OCI-LY1 (cell line): ENCODE measurements at regions not wholly inside any gene's neighbourhood (a gene's known extent, or its start where the extent isn't known, plus 50 kb on each side); places are given as distances from the start of the nearest gene placed in this dataset.
"Not testable (repeated sequence)": the region's sequence is repeated elsewhere in the genome, so short reads cannot be mapped to it uniquely, and the experiment has no call there.

Source experiments
- H2AFZ ChIP-seq: fragments of 200-600 bp; sonication (generic), shearing (Covaris generic); 2 replicates; pipeline ENCODE4 v1.6.0; 2014; ENCODE audit warnings: antibody characterized with exemption, mild to moderate bottlenecking, low read length
- H3F3A ChIP-seq: fragments of 200-600 bp; sonication (generic), shearing (Covaris generic); 2 replicates; pipeline ENCODE4 v1.6.0; 2014; ENCODE audit warnings: mild to moderate bottlenecking, antibody characterized with exemption, low read length, moderate library complexity; ENCODE audit not compliant: insufficient read depth
- H3K27ac ChIP-seq: fragments of 200-600 bp; sonication (generic); 2 replicates; pipeline ENCODE4 v1.5.1; 2014; ENCODE audit warnings: low read length, mixed run types, mild to moderate bottlenecking, low read depth; ENCODE audit not compliant: poor library complexity, severe bottlenecking
- H3K27me3 ChIP-seq: fragments of 200-600 bp; sonication (generic); 2 replicates; pipeline ENCODE4 v1.6.0; 2014; ENCODE audit warnings: antibody characterized with exemption, mild to moderate bottlenecking, low read length, moderate library complexity; ENCODE audit not compliant: insufficient read depth
- H3K36me3 ChIP-seq: fragments of 200-600 bp; sonication (generic); 2 replicates; pipeline ENCODE4 v1.6.1; 2014; ENCODE audit warnings: mild to moderate bottlenecking, antibody characterized with exemption, low read length, moderate library complexity, mixed read lengths; ENCODE audit not compliant: insufficient read depth
- H3K4me1 ChIP-seq: fragments of 200-600 bp; sonication (generic); 2 replicates; pipeline ENCODE4 v1.5.1; 2014; ENCODE audit warnings: mild to moderate bottlenecking, low read length, moderate library complexity; ENCODE audit not compliant: insufficient read depth, severe bottlenecking
- H3K4me2 ChIP-seq: fragments of 200-600 bp; sonication (generic), shearing (Covaris generic); 2 replicates; pipeline ENCODE4 v1.6.1; 2014; ENCODE audit warnings: low read length
- H3K4me3 ChIP-seq: fragments of 200-600 bp; sonication (generic); 2 replicates; pipeline ENCODE4 v1.5.1; 2014; ENCODE audit warnings: low read length, low read depth, mild to moderate bottlenecking, mixed read lengths; ENCODE audit not compliant: poor library complexity, severe bottlenecking
- H3K79me2 ChIP-seq: fragments of 200-600 bp; shearing (Covaris generic); 2 replicates; pipeline ENCODE4 v1.6.1; 2016; ENCODE audit warnings: mixed run types, low read length, mixed read lengths; ENCODE audit not compliant: insufficient read depth
- H3K9ac ChIP-seq: fragments of 200-600 bp; sonication (generic), shearing (Covaris generic); 2 replicates; pipeline ENCODE4 v1.6.1; 2014; ENCODE audit warnings: mild to moderate bottlenecking, low read length, mixed read lengths
- H3K9me2 ChIP-seq: fragments of 200-600 bp; sonication (generic), shearing (Covaris generic); 2 replicates; pipeline ENCODE4 v1.6.1; 2014; ENCODE audit warnings: low read depth, mild to moderate bottlenecking, low read length, mixed read lengths
- H3K9me3 ChIP-seq: fragments of 200-600 bp; shearing (Covaris generic); 2 replicates; pipeline ENCODE4 v1.6.1; 2014; ENCODE audit warnings: low read length, mixed read lengths
- H4K20me1 ChIP-seq: fragments of 200-600 bp; sonication (generic), shearing (Covaris generic); 2 replicates; pipeline ENCODE4 v1.6.0; 2016; ENCODE audit warnings: mild to moderate bottlenecking, low read length; ENCODE audit not compliant: insufficient read depth
- CTCF ChIP-seq: fragments of 200-600 bp; sonication (generic), shearing (Covaris generic); IDR thresholded peaks from 2 replicates; pipeline ENCODE4 v1.5.1; 2017; ENCODE audit warnings: mild to moderate bottlenecking, antibody characterized with exemption, low read length, moderate library complexity, mixed read lengths
- EZH2 ChIP-seq: fragments of 200-600 bp; sonication (generic), shearing (Covaris generic); IDR thresholded peaks from 2 replicates; pipeline ENCODE4 v1.8.0; 2017; ENCODE audit warnings: borderline replicate concordance, mixed run types, mild to moderate bottlenecking, antibody characterized with exemption, low read length, moderate library complexity, mixed read lengths

DNA sequence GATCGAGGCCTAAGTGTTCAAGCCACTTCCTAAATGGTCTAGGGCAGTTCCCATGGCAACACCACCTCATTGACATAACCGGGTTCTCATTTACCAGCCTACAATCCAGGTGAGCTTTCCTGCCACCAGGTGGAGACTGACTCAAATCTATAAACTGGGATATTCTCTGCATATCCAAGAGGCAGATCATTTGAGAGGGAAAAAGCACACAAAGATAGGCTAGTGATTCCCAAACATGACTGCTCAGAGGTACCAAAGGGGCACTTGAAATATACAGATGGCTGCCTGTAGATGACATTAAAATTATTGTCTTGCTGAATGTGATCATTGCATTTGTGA, 141.3 kb upstream of the PROK2 start:
- Histone ChIP-seq H3K36me3 (no peaks in the 10 kb centered on the region), H3K9me2 (no peaks in the 10 kb centered on the region), H3K27me3 (no peaks in the 10 kb centered on the region), H3K9ac (no peak overlapping the region), H3K4me2 (no peak overlapping the region), H4K20me1 (no peaks in the 10 kb centered on the region), H3K4me3 (no peak overlapping the region), H3F3A (no peaks in the 10 kb centered on the region), H2AFZ (no peak overlapping the region), H3K9me3 (no peaks in the 10 kb centered on the region), H3K27ac (no peak overlapping the region), H3K79me2 (no peaks in the 10 kb centered on the region), H3K4me1 (no peaks in the 10 kb centered on the region)
- no peak for TF ChIP-seq EZH2
- TF ChIP-seq CTCF, result peak; percentile 34; the same call in 1 of the 2 replicates

- H3K9me3 ChIP-seq, H3K27ac ChIP-seq, H3K4me2 ChIP-seq, H3K79me2 ChIP-seq, H4K20me1 ChIP-seq, H3K4me1 ChIP-seq, H3F3A ChIP-seq, H3K36me3 ChIP-seq, H3K9me2 ChIP-seq, H3K9ac ChIP-seq, H3K4me3 ChIP-seq, H2AFZ ChIP-seq, H3K27me3 ChIP-seq: not testable (repeated sequence)
Observed at GRCh38 chr3:71925511-71926261, 140.7 kb upstream of the PROK2 start.

GRCh38 chr3:71924721-71925120, 139.8 kb upstream of the PROK2 start:
- no peak overlapping the region for H3K4me3 ChIP-seq
- no peak overlapping the region for H3K9ac ChIP-seq
- no peaks in the 10 kb centered on the region for H3F3A ChIP-seq
- no peak overlapping the region for H2AFZ ChIP-seq
- no peaks in the 10 kb centered on the region for H3K9me3 ChIP-seq
- H3K79me2 ChIP-seq, result no peaks in the 10 kb centered on the region
- H4K20me1 ChIP-seq, result no peaks in the 10 kb centered on the region
- no peaks in the 10 kb centered on the region for H3K36me3 ChIP-seq
- no peaks in the 10 kb centered on the region for H3K9me2 ChIP-seq
- no peak overlapping the region for H3K27ac ChIP-seq
- no peaks in the 10 kb centered on the region for H3K4me1 ChIP-seq
- TF ChIP-seq CTCF (no peak), EZH2 (no peak)
- H3K27me3 ChIP-seq, result no peaks in the 10 kb centered on the region
- H3K4me2 ChIP-seq, result no peak overlapping the region

DNA sequence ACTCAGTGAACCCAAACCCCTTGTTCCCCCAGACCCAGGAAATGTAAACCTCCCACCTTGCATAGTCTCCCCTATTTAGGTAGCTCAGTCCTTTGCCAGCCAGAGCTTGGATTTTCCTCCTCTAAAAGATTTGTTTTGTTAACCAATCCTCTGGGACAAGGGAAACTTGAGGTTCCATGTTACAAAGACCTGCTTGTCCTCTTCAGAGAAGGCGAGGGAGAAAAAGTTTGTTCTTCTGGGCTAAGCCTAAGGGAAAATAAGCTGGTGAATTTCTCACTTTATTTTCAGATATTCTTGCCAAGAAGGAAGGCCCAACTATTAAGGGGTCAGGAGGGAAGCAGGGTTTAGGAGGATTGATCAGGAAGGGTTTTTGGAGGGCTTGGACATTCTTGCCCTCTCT, 136.1 kb upstream of the PROK2 start:
- Histone ChIP-seq H3K27ac (no peak overlapping the region), H3K9me3 (no peaks in the 10 kb centered on the region), H3K9me2 (no peaks in the 10 kb centered on the region), H3K4me3 (no peak overlapping the region), H3K79me2 (no peaks in the 10 kb centered on the region), H3F3A (no peaks in the 10 kb centered on the region), H3K4me1 (no peaks in the 10 kb centered on the region), H3K4me2 (no peak overlapping the region), H2AFZ (no peak overlapping the region), H3K9ac (no peak overlapping the region), H3K27me3 (no peaks in the 10 kb centered on the region), H4K20me1 (no peaks in the 10 kb centered on the region), H3K36me3 (no peaks in the 10 kb centered on the region)
- TF ChIP-seq EZH2 (no peak), CTCF (no peak)
